Adipocyte (in vitro differentiated cells): ENCODE measurements at regions not wholly inside any gene's neighbourhood (a gene's known extent, or its start where the extent isn't known, plus 50 kb on each side); places are given as distances from the start of the nearest gene placed in this dataset.
"Not testable (repeated sequence)": the region's sequence is repeated elsewhere in the genome, so short reads cannot be mapped to it uniquely, and the experiment has no call there.

Experiments
- DNase-seq: peaks from one replicate; pipeline ENCODE4 v3.0.0-alpha.2; 2015; ENCODE audit warnings: low read depth
- H3K27me3 ChIP-seq: replicated peaks from 2 replicates; pipeline ENCODE4 v1.7.0; 2013; ENCODE audit warnings: mild to moderate bottlenecking, low read length, moderate library complexity; ENCODE audit not compliant: control insufficient read depth, insufficient read depth
- H3K36me3 ChIP-seq: 2 replicates; pipeline ENCODE4 v1.7.0; 2013; ENCODE audit warnings: low read length, mild to moderate bottlenecking, moderate library complexity; ENCODE audit not compliant: control insufficient read depth, insufficient read depth, severe bottlenecking
- H3K4me1 ChIP-seq: 2 replicates; pipeline ENCODE4 v1.7.0; 2013; ENCODE audit warnings: mild to moderate bottlenecking, low read length, moderate library complexity; ENCODE audit not compliant: control insufficient read depth, insufficient read depth
- H3K4me3 ChIP-seq: 2 replicates; pipeline ENCODE4 v1.7.0; 2013; ENCODE audit warnings: mild to moderate bottlenecking, low read length, moderate library complexity
- H3K9ac ChIP-seq: 2 replicates; pipeline ENCODE4 v1.7.0; 2013; ENCODE audit warnings: mild to moderate bottlenecking, low read length, moderate library complexity
- H3K9me3 ChIP-seq: 2 replicates; pipeline ENCODE4 v1.7.0; 2013; ENCODE audit warnings: mild to moderate bottlenecking, low read length, moderate library complexity; ENCODE audit not compliant: control insufficient read depth

DNA sequence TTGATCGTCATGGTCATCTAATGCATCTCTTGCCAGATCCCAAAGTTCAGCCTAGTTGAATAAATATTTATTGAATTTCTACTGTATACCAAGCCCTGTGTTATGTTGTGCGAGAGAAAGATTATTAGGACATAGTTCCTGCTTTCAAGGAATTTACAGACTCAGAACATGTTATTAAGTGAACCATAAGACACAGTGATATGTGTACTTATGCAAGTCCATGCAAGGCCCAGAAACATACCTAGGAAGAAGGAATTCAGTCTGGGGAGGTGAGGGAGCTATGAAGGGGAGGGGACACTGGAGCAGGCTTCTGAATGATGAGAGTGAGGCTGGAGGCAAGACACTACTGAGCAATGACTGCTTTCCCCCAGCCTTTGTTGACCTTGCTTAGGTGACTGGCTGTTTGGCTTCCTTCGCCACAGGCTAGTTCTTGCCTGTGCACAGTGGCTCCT is 81.4 kb downstream of the ACAA2 start:
- Histone ChIP-seq H3K9me3 (no peaks in the 10 kb centered on the region), H3K36me3 (no peaks in the 10 kb centered on the region), H3K4me1 (peaks cover 19% of the 10 kb centered on the region), H3K9ac (no peak overlapping the region), H3K27me3 (peaks cover 3% of the 10 kb centered on the region), H3K4me3 (no peak overlapping the region)
- DNase-seq: no peak

DNA sequence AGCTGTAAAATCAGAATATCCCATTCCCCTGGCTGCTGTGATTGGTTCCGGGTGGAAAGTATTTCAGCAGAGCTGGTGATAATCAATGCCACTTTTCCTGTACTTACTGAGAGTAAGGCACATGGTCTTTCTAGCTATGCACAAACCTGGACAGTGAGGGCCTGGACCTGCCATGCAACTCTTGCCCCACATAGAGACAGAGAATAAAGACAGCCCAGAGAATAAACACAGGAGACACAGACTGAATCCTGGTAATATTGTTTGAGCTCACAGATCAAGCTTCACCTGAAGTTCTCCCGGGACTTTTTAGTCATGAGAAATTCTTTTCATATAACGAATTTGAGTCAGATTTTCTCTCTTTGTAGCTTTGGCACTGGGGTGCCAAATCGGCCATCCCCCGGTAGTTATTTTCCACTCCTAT is 81.9 kb downstream of the ACAA2 start:
- no peaks in the 10 kb centered on the region for H3K9me3 ChIP-seq
- peaks cover 24% of the 10 kb centered on the region for H3K4me1 ChIP-seq
- peaks cover 3% of the 10 kb centered on the region for H3K27me3 ChIP-seq
- no peak overlapping the region for H3K9ac ChIP-seq
- no peak overlapping the region for H3K4me3 ChIP-seq
- no peak for DNase-seq
- H3K36me3 ChIP-seq: no peaks in the 10 kb centered on the region

DNA sequence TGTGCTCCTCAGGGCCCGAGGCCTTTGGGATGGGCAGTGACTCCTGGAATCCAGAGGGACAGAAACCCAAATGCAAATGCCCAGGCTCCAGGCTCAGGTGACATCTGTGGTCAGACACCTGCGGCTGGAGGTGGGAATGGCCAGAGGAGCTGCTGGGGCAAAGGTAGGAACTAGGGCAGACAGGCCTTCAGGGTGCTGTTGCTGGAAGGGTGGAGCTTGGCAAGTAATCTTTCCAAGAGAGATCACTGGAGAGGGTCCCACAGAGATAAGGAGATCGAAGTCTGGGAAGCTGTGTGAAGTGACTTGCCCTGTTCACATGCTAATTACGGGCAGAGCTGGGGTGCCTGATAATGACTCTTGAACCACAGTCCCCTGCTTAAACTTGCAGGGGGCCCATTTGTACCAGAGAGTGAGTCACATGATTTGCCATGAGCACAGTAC is 82.4 kb downstream of the ACAA2 start:
- Histone ChIP-seq H3K4me1 (peaks cover 28% of the 10 kb centered on the region), H3K9ac (no peak overlapping the region), H3K9me3 (no peaks in the 10 kb centered on the region), H3K36me3 (no peaks in the 10 kb centered on the region), H3K27me3 (peaks cover 3% of the 10 kb centered on the region), H3K4me3 (no peak overlapping the region)
- no peak for DNase-seq

DNA sequence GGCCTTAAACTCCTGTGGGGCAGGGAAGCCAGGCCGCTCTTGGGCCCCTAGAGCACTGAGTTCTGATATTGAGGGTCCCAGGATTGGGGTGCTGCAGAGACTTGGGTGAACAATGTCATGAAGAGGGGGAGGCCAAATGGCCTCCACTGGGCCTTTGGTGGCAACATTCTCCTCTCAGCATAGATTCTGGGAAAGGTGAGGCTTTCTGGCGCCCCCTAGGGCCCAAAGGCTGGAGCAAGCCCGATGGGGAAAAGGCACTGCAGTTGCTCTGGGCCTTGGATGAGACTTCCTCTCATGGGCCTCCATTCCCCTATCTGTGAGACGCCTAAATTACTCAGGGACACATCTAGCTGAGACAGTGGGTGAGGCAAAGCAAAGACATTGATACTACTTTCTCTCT is 84.8 kb downstream of the ACAA2 start:
- peak; percentile 33 for DNase-seq
- H3K27me3 ChIP-seq: no peaks in the 10 kb centered on the region
- no peak overlapping the region for H3K4me3 ChIP-seq
- peaks cover 33% of the 10 kb centered on the region for H3K4me1 ChIP-seq
- H3K9ac ChIP-seq: no peak overlapping the region
- H3K36me3 ChIP-seq: no peaks in the 10 kb centered on the region
- no peaks in the 10 kb centered on the region for H3K9me3 ChIP-seq

DNA sequence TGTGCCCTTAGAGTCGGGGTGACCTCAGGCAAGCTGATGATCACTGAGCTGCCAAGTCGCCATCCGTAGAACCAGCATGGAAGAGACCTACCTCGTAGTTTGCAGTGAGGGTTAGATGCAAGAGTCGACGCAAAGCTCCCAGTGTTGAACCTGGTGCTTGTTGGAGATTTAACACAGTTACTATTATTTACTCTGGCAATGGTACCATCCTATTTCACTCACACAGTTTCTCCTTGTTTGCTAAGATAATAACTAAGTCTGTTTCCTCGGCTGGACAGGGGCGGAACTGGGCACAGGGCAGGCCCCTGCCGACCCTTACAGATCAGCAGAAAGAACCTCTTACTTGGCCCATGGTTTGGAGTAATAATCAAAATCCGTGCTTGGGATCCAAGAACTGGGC is 85.5 kb downstream of the ACAA2 start:
- Histone ChIP-seq H3K9ac (no peak overlapping the region), H3K4me3 (no peak overlapping the region), H3K27me3 (no peaks in the 10 kb centered on the region), H3K4me1 (peaks cover 33% of the 10 kb centered on the region), H3K36me3 (no peaks in the 10 kb centered on the region), H3K9me3 (no peaks in the 10 kb centered on the region)
- DNase-seq: no peak

DNA sequence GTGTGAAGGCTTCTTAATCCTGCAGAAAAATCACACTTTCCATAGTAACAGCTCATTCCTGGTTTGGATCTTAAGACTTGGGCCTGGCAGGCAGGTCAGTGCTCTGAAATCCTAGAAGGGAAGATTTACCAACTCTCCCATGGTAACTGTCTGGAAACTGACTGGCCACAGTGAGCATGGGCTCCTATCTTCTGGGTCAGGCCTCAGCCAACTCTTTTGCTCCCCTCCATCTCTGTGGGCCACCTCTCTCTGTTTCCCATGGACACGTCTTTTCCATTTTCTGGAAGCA is 86.7 kb downstream of the ACAA2 start:
- Histone ChIP-seq H3K27me3 (no peaks in the 10 kb centered on the region), H3K4me1 (peaks cover 33% of the 10 kb centered on the region), H3K9me3 (no peaks in the 10 kb centered on the region), H3K4me3 (peak overlapping the region; percentile 12), H3K36me3 (no peaks in the 10 kb centered on the region), H3K9ac (peak overlapping the region; percentile 77)
- no peak for DNase-seq

DNA sequence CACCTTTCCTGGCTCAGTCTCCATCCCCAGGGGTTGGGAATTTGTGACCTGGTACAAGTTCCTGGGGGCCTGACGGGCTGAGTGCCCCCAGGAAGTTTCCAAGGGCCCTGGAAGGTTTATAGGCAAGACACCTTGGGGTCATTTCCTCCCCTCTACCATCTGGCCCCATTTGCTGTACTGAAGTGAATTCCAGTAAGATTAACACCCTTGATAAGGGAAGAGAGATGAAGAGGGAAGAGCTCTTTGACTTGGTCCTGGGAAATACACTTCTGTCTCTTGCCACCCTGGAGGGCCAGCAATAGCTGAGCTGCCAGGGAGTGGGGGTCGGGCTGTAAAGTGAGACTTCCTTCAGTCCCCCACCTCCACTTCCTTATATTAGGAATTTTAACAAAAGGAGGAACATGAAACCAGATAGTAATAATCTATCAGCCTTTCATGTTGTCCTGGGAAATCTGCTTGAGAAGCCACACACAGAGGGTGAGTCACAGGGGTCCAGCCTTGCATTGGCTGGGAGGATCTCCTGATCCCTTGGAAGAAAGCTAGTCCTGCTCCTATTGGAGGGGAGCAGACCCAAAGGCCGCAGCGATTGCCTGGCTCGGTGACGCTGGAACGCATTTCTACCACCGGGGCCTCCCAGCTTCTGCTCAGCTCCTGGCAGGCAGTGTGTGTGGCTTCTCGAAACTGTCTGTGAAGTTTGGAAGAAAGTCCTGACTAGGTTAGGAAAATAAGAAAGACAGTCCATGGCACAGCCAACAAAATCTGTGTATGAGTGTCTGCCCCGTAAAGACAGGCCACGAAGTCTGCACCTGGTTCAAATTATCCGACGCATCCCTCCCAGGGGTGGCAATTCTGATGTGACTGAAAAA is 87.3 kb downstream of the ACAA2 start:
- peaks cover 33% of the 10 kb centered on the region for H3K4me1 ChIP-seq
- no peaks in the 10 kb centered on the region for H3K9me3 ChIP-seq
- peak overlapping the region; percentile 77 for H3K9ac ChIP-seq
- H3K36me3 ChIP-seq: no peaks in the 10 kb centered on the region
- DNase-seq: peak; percentile 80
- H3K27me3 ChIP-seq: no peaks in the 10 kb centered on the region
- peak overlapping the region; percentile 35 for H3K4me3 ChIP-seq

DNA sequence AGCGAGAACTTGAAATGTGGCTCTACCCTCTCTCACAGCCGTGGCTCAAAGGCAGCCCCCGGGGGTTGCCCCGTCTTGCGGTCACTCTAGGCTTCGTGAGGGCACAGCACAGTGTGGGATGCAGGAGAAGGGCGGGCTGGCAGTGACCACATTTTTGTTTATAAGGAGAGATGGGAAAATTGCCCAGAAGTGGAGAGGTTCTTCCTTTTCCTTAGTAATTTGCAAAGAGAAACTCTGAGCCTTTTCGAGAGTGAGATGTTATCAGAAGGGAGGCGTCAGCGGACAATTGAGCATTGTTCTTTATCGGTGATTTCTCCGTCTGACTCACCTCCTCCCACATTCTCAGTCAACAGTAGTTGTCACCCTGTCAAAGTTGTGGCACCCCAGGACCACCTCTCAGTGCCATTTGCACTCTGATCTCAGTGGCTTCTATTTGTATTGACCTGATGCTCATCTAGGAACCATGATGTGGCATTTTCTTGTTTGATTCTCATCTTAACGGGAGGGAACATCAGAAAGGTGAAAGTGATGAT is 89.6 kb downstream of the ACAA2 start:
- no peak overlapping the region for H3K9ac ChIP-seq
- no peaks in the 10 kb centered on the region for H3K36me3 ChIP-seq
- DNase-seq: no peak
- no peaks in the 10 kb centered on the region for H3K27me3 ChIP-seq
- H3K4me3 ChIP-seq: no peak overlapping the region
- H3K4me1 ChIP-seq: peaks cover 22% of the 10 kb centered on the region
- no peaks in the 10 kb centered on the region for H3K9me3 ChIP-seq

DNA sequence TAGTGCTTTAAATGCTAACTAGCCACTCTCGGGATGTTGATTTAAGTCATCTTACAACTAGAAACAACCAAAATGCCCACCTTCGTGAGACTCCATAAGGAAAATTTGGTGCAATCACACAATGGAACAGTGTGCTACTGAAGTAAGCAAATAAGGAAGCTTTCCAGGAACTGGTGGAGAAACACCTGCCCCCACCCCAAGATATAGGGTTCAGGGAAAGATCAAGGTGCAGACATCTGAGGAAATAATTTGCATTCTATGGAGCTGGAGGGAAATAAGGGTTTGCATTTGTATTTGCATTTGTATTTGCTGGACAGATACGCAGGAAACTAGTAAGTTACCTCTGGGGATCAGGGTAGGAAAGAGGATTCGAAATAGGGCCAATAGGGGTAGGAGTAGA is 90.9 kb downstream of the ACAA2 start:
- H3K4me3 ChIP-seq: no peak overlapping the region
- no peak for DNase-seq
- no peak overlapping the region for H3K9ac ChIP-seq

DNA sequence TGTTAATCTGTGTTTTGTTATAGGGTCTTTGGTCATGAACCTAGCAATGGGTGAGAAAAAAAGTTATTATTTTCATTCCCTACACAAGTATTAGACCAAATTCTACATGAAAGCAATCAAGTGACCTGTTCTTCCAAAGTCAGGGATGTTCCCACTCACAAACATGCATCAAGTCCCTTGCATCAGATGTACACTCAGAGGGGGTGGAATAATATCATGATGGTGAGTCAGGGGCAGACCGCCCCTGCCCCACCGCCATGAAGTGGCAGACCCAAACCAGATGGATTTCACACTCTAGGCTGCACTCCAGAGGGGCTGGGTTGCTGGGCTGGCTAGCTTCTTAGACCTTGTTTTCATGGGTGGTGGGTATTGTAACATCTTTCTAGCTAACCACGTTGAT is 91.4 kb downstream of the ACAA2 start:
- peaks cover 15% of the 10 kb centered on the region for H3K4me1 ChIP-seq
- no peaks in the 10 kb centered on the region for H3K27me3 ChIP-seq
- H3K36me3 ChIP-seq: no peaks in the 10 kb centered on the region
- H3K9ac ChIP-seq: no peak overlapping the region
- no peak overlapping the region for H3K4me3 ChIP-seq
- DNase-seq: no peak
- no peaks in the 10 kb centered on the region for H3K9me3 ChIP-seq

More for the DNA sequence above, 90.9 kb downstream of the ACAA2 start:
- H3K36me3 ChIP-seq: no peaks in the 10 kb centered on the region
- H3K9me3 ChIP-seq: no peaks in the 10 kb centered on the region
- no peaks in the 10 kb centered on the region for H3K27me3 ChIP-seq
- H3K4me1 ChIP-seq: peaks cover 20% of the 10 kb centered on the region

DNA sequence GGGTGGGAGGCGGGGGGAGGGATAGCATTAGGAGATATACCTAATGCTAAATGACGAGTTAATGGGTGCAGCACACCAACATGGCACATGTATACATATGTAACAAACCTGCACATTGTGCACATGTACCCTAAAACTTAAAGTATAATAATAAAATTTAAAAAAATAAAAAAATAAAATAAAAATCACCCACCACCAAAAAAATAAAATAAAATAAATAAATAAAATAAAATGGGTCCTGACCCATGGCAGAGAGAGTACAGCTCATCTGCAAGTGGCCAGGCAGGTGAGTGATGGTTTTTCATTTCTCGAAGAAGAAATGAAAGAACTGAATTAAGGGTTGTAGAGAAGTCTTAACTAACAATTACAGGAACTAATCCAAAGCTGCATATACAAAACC is 92.4 kb downstream of the ACAA2 start:
- H3K36me3 ChIP-seq, H3K4me3 ChIP-seq, H3K9ac ChIP-seq, DNase-seq, H3K27me3 ChIP-seq, H3K4me1 ChIP-seq, H3K9me3 ChIP-seq: not testable (repeated sequence)
